RKO (cell line): ENCODE measurements at regions not wholly inside any gene's neighbourhood (a gene's known extent, or its start where the extent isn't known, plus 50 kb on each side); places are given as distances from the start of the nearest gene placed in this dataset.

Source experiments
- DNase-seq: peaks from one replicate; pipeline ENCODE4 v3.0.0-alpha.2; 2016; ENCODE audit warnings: low spot score

DNA sequence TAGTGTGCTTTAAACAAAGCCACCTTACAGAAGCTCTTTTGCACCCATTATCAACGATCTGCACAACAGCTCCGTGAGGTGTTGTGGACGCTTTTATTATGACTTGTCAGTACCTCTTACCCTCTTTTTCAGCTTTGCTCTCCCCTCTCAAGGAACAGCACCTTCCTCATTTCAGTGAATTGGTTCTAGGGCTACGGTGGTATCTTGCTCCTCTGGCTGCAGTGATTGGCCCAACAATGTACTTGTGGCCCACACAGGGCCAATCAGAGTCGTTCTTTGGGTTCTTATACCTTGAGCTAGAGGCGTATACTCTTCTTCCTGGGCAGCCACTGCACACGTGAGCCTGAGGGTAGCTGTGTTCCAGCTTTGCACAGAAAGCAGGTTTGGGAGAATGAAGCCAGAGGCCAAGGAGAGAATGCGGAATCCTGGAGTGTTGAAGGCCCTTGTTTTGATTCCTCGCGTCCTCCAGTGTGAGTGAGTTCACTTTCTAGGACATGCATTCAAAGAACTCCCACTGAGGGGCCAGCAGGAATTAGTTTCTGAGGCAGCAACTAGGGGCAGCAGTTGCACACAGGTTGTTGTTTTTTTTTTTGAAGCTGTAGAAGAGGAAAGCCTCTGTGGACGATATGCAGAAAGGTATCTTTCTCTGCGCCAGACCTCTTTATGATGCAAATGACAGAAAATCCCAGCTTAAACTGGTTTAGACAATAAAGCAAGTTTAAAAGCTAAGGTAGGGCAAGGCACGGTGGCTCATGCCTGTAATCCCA lies 49.8 kb upstream of the PDZD8 start:
- no peak for DNase-seq
